ENCODE measurements at regions not wholly inside any gene's neighbourhood (a gene's known extent, or its start where the extent isn't known, plus 50 kb on each side); places are given as distances from the start of the nearest gene placed in this dataset.
A peak's percentile ranks its signal among the peaks of the same experiment; 100 is the strongest.

- no peak overlapping the region for H3K4me3 ChIP-seq
- H3K27ac ChIP-seq = no peak overlapping the region
- H3K9me3 Mint-ChIP-seq = peaks cover 15% of the 10 kb centered on the region
- H3K79me2 ChIP-seq (ENCODE audit: low read depth) = no peaks in the 10 kb centered on the region
- H3F3A ChIP-seq (ENCODE audit: low read depth) = no peaks in the 10 kb centered on the region
- H3K4me1 Mint-ChIP-seq = peaks cover 5% of the 10 kb centered on the region
- no peaks in the 10 kb centered on the region for H3K36me3 ChIP-seq
- no peak overlapping the region for H3K27ac Mint-ChIP-seq
- no peak overlapping the region for H3K4me2 ChIP-seq
- H3K27me3 Mint-ChIP-seq (ENCODE audit: insufficient read depth, low read depth) = peaks cover 3% of the 10 kb centered on the region
- no peaks in the 10 kb centered on the region for H3K36me3 Mint-ChIP-seq
- no peak overlapping the region for H3K9ac ChIP-seq
- H3K4me1 ChIP-seq = no peaks in the 10 kb centered on the region
- no peak overlapping the region for H3K4me3 Mint-ChIP-seq
- H3K9me3 ChIP-seq (ENCODE audit: low read depth) = no peaks in the 10 kb centered on the region
- TF ChIP-seq CTCF (IDR thresholded peaks at IDR 0.05) = no peak
- no peak for TF ChIP-seq EZH2phosphoT487 (IDR thresholded peaks at IDR 0.05)
- no peak for TF ChIP-seq EZH2 (IDR thresholded peaks at IDR 0.05)
- no peaks in the 10 kb centered on the region for H3K27me3 ChIP-seq
- H4K20me1 ChIP-seq (ENCODE audit: low read depth) = no peaks in the 10 kb centered on the region
- no peak overlapping the region for H2AFZ ChIP-seq (replicated peaks)
- no peak for DNase-seq (ENCODE audit: low spot score)
These were observed 326.6 kb upstream of the ID2 start for GRCh38 chr2:8355102-8355859.

- Histone ChIP-seq H3K4me3 (no peak overlapping the region), H3K27ac (no peak overlapping the region), H3K27me3 (no peaks in the 10 kb centered on the region), H3K36me3 (no peaks in the 10 kb centered on the region), H3K9me3 (ENCODE audit: low read depth) (no peaks in the 10 kb centered on the region), H3K4me1 (no peaks in the 10 kb centered on the region), H3K4me2 (no peak overlapping the region), H4K20me1 (ENCODE audit: low read depth) (no peaks in the 10 kb centered on the region), H3F3A (ENCODE audit: low read depth) (no peaks in the 10 kb centered on the region), H3K79me2 (ENCODE audit: low read depth) (no peaks in the 10 kb centered on the region), H3K9ac (no peak overlapping the region), H2AFZ (replicated peaks) (no peak overlapping the region)
- peaks cover 11% of the 10 kb centered on the region for H3K9me3 Mint-ChIP-seq
- H3K4me1 Mint-ChIP-seq = peaks cover 12% of the 10 kb centered on the region
- H3K4me3 Mint-ChIP-seq = no peak overlapping the region
- H3K27me3 Mint-ChIP-seq (ENCODE audit: insufficient read depth, low read depth) = peaks cover 3% of the 10 kb centered on the region
- DNase-seq (ENCODE audit: low spot score) = no peak
- no peak for TF ChIP-seq CTCF (IDR thresholded peaks at IDR 0.05)
- TF ChIP-seq EZH2 (IDR thresholded peaks at IDR 0.05) = no peak
- no peaks in the 10 kb centered on the region for H3K36me3 Mint-ChIP-seq
- no peak overlapping the region for H3K27ac Mint-ChIP-seq
These were observed 323.9 kb upstream of the ID2 start for GRCh38 chr2:8357738-8358518.

GRCh38 chr2:8361930-8362329 lies 319.9 kb upstream of the ID2 start:
- Histone ChIP-seq H3K79me2 (ENCODE audit: low read depth) (no peaks in the 10 kb centered on the region), H3K9ac (no peak overlapping the region), H3K4me2 (no peak overlapping the region), H2AFZ (replicated peaks) (peak overlapping the region; percentile 57), H3K4me1 (peaks cover 9% of the 10 kb centered on the region), H4K20me1 (ENCODE audit: low read depth) (no peaks in the 10 kb centered on the region), H3K4me3 (no peak overlapping the region), H3F3A (ENCODE audit: low read depth) (no peaks in the 10 kb centered on the region), H3K9me3 (ENCODE audit: low read depth) (no peaks in the 10 kb centered on the region), H3K27me3 (no peaks in the 10 kb centered on the region), H3K36me3 (no peaks in the 10 kb centered on the region), H3K27ac (no peak overlapping the region)
- peaks cover 17% of the 10 kb centered on the region for H3K4me1 Mint-ChIP-seq
- H3K9me3 Mint-ChIP-seq = no peaks in the 10 kb centered on the region
- peaks cover 5% of the 10 kb centered on the region for H3K27me3 Mint-ChIP-seq (ENCODE audit: insufficient read depth, low read depth)
- H3K27ac Mint-ChIP-seq = no peak overlapping the region
- H3K36me3 Mint-ChIP-seq = no peaks in the 10 kb centered on the region
- no peak for DNase-seq (ENCODE audit: low spot score)
- H3K4me3 Mint-ChIP-seq = no peak overlapping the region
- TF ChIP-seq EZH2 (IDR thresholded peaks at IDR 0.05) = no peak
- no peak for TF ChIP-seq EZH2phosphoT487 (IDR thresholded peaks at IDR 0.05)
- TF ChIP-seq CTCF (IDR thresholded peaks at IDR 0.05) = no peak
